Limb (tissue), 2 donors: ENCODE measurements at regions not wholly inside any gene's neighbourhood (a gene's known extent, or its start where the extent isn't known, plus 50 kb on each side); places are given as distances from the start of the nearest gene placed in this dataset.
A peak's percentile ranks its signal among the peaks of the same experiment; 100 is the strongest.

Source experiments
- DNase-seq, 2 donors: peaks; one replicate each; pipeline ENCODE4 v3.0.0-alpha.2; 2016; ENCODE audit errors: extremely low spot score in 2 of 2

- DNase-seq = no peak
These were observed 200.0 kb downstream of the BCOR start for GRCh38 chrX:39897741-39898097.

- no peak for DNase-seq
These were observed 199.6 kb downstream of the BCOR start for GRCh38 chrX:39898147-39898546.

GRCh38 chrX:39899059-39899458 lies 198.7 kb downstream of the BCOR start:
- no peak for DNase-seq

- peak in 1 of 2 donors; percentile 47 for DNase-seq
These were observed 197.6 kb downstream of the BCOR start for GRCh38 chrX:39899856-39900776.

- peak in 1 of 2 donors; percentile 58 for DNase-seq
These were observed 197.0 kb downstream of the BCOR start for GRCh38 chrX:39900777-39901170.

GRCh38 chrX:39903343-39903742 lies 194.4 kb downstream of the BCOR start:
- no peak for DNase-seq

- no peak for DNase-seq
These were observed 193.8 kb downstream of the BCOR start for GRCh38 chrX:39903937-39904336.

- DNase-seq = peak in 1 of 2 donors; percentile 39
These were observed 192.8 kb downstream of the BCOR start for GRCh38 chrX:39904816-39905537.

GRCh38 chrX:39905538-39905891 lies 192.2 kb downstream of the BCOR start:
- DNase-seq = peak in 1 of 2 donors; percentile 33

- no peak for DNase-seq
These were observed 191.8 kb downstream of the BCOR start for GRCh38 chrX:39905946-39906345.

GRCh38 chrX:39907964-39908661 lies 189.6 kb downstream of the BCOR start:
- no peak for DNase-seq

- no peak for DNase-seq
These were observed 187.8 kb downstream of the BCOR start for GRCh38 chrX:39909996-39910395.

GRCh38 chrX:39910651-39911050 lies 187.1 kb downstream of the BCOR start:
- no peak for DNase-seq

- DNase-seq = no peak
These were observed 186.4 kb downstream of the BCOR start for GRCh38 chrX:39911278-39911897.

GRCh38 chrX:39912126-39912525 lies 185.6 kb downstream of the BCOR start:
- no peak for DNase-seq

GRCh38 chrX:39915081-39915480 lies 182.7 kb downstream of the BCOR start:
- DNase-seq = no peak

GRCh38 chrX:39915596-39915995 lies 182.2 kb downstream of the BCOR start:
- no peak for DNase-seq

GRCh38 chrX:39921838-39922237 lies 175.9 kb downstream of the BCOR start:
- DNase-seq = no peak

- no peak for DNase-seq
These were observed 175.3 kb downstream of the BCOR start for GRCh38 chrX:39922488-39922887.

- DNase-seq = no peak
These were observed 174.8 kb downstream of the BCOR start for GRCh38 chrX:39922926-39923325.

GRCh38 chrX:39927380-39927779 lies 170.4 kb downstream of the BCOR start:
- DNase-seq = no peak
